A549 (cell line): ENCODE measurements at regions not wholly inside any gene's neighbourhood (a gene's known extent, or its start where the extent isn't known, plus 50 kb on each side); places are given as distances from the start of the nearest gene placed in this dataset.

ENCODE experiments used
- CHD4 ChIP-seq: fragments of 200-600 bp; sonication (generic); IDR thresholded peaks from 2 replicates; pipeline ENCODE4 v1.6.1; 2016; ENCODE audit warnings: antibody characterized with exemption, mild to moderate bottlenecking, borderline replicate concordance
- EP300 ChIP-seq, 2 experiments: fragments of >200 bp; sonication (Bioruptor Twin); formaldehyde crosslinking; IDR thresholded peaks; 2 replicates in 1 of 2; 3 replicates in 1 of 2; pipeline ENCODE4 v1.6.1; 2016 to 2017
- JUN ChIP-seq, 2 experiments: fragments of >200 bp; sonication (Bioruptor Twin); formaldehyde crosslinking; IDR thresholded peaks; 2 replicates in 1 of 2; 3 replicates in 1 of 2; pipeline ENCODE4 v1.6.1; 2016 to 2017
- JUNB ChIP-seq: fragments of >200 bp; sonication (Bioruptor Twin); formaldehyde crosslinking; IDR thresholded peaks from 2 replicates; pipeline ENCODE4 v1.6.1; 2016
- PHF8 ChIP-seq: fragments of 200-600 bp; sonication (generic); IDR thresholded peaks from 2 replicates; pipeline ENCODE4 v1.6.1; 2016; ENCODE audit warnings: low read depth, mild to moderate bottlenecking, antibody characterized with exemption, moderate library complexity, borderline replicate concordance
- POLR2A ChIP-seq: IDR thresholded peaks from 2 replicates; pipeline ENCODE4 v1.6.1; 2012; ENCODE audit warnings: mild to moderate bottlenecking, low read length
- POLR2AphosphoS2 ChIP-seq: conservative IDR thresholded peaks from 2 replicates; pipeline ENCODE4 v1.6.1; 2012; ENCODE audit warnings: low read length, improper control_type of control experiment, inconsistent platforms
- RAD21 ChIP-seq, 2 experiments: fragments of >200 bp in 1 of 2; sonication (Bioruptor Twin) in 1 of 2; formaldehyde crosslinking in 1 of 2; IDR thresholded peaks in 1 of 2; conservative IDR thresholded peaks in 1 of 2; 2 replicates in 1 of 2; 3 replicates in 1 of 2; pipeline ENCODE4 v1.6.1; 2012 to 2018; ENCODE audit warnings: inconsistent platforms in 1 of 2
- RARB ChIP-seq: fragments of 250-450 bp; sonication (Bioruptor Pico); IDR thresholded peaks from 2 replicates; pipeline ENCODE4 v1.8.0; 2021; ENCODE audit warnings: mild to moderate bottlenecking, moderate library complexity
- RFX5 ChIP-seq: fragments of 450-650 bp; IDR thresholded peaks from 2 replicates; pipeline ENCODE4 v1.7.1; 2014; ENCODE audit warnings: antibody characterized with exemption, mild to moderate bottlenecking, moderate library complexity
- ZFP36 ChIP-seq: fragments of 450-650 bp; IDR thresholded peaks from 2 replicates; pipeline ENCODE4 v1.6.1; 2014; ENCODE audit warnings: borderline replicate concordance; ENCODE audit not compliant: partially characterized antibody
- TF ChIP-seq, protein P1 (sequence below): fragments of >200 bp; sonication (Bioruptor Twin); formaldehyde crosslinking; IDR thresholded peaks from 3 replicates; pipeline ENCODE4 v1.5.1; 2016
- TF ChIP-seq, protein P2 (sequence below): IDR thresholded peaks from 2 replicates; pipeline ENCODE4 v1.6.1; 2012

DNA sequence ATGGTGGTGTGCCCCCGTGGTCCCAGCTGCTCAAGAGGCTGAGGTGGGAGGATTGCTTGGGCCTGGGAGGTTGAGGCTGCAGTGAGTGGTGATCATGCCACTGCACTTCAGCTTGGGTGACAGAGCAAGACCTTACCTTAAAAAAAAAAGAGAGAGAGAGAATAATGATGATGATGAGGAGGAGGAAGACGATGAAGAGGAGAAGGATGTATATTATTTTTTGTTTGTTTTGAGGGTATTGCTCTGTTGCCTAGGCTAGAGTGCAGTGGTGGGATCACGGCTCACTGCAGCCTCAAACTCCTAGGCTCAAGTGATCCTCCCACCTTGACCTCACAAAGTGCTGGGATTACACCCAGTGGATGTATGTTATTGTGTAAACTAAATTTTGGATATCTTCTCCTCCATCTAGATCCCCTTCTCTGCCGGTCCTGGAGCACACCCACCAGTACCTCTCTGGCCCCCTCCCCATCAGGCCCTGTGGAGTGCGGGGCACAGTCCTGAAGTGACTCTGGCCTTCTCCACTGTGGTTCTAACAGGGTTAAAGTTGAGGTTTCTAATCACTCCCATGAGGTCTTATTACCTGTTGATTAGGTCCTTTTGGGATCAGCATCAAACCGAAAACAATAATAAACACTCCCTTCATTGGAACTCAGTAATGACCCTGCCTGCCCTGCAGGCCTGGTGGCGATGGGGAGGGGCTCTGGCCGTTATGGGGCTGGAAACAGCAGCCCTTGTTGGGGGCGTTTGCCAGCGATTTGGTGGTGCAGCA is 60.5 kb upstream of the ZFHX3 start:
- TF ChIP-seq, protein P1, sequence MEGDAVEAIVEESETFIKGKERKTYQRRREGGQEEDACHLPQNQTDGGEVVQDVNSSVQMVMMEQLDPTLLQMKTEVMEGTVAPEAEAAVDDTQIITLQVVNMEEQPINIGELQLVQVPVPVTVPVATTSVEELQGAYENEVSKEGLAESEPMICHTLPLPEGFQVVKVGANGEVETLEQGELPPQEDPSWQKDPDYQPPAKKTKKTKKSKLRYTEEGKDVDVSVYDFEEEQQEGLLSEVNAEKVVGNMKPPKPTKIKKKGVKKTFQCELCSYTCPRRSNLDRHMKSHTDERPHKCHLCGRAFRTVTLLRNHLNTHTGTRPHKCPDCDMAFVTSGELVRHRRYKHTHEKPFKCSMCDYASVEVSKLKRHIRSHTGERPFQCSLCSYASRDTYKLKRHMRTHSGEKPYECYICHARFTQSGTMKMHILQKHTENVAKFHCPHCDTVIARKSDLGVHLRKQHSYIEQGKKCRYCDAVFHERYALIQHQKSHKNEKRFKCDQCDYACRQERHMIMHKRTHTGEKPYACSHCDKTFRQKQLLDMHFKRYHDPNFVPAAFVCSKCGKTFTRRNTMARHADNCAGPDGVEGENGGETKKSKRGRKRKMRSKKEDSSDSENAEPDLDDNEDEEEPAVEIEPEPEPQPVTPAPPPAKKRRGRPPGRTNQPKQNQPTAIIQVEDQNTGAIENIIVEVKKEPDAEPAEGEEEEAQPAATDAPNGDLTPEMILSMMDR = no peak
- no peak for TF ChIP-seq JUN (IDR thresholded peaks at IDR 0.05)
- no peak for TF ChIP-seq POLR2A
- no peak for TF ChIP-seq POLR2AphosphoS2
- no peak for TF ChIP-seq JUNB
- TF ChIP-seq RAD21 (conservative IDR thresholded peaks at IDR 0.05 in 1 of 2, IDR thresholded peaks at IDR 0.05 in 1 of 2) = no peak
- TF ChIP-seq, protein P2, sequence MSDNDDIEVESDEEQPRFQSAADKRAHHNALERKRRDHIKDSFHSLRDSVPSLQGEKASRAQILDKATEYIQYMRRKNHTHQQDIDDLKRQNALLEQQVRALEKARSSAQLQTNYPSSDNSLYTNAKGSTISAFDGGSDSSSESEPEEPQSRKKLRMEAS = no peak
- no peak for TF ChIP-seq EP300 (IDR thresholded peaks at IDR 0.05)
- TF ChIP-seq RFX5 = no peak
- no peak for TF ChIP-seq CHD4
- no peak for TF ChIP-seq PHF8
- TF ChIP-seq RARB (CRISPR knock-in tag) = no peak
- TF ChIP-seq ZFP36 = no peak
